CD4-positive, CD25-positive, alpha-beta regulatory T cell (primary cell): ENCODE measurements at regions not wholly inside any gene's neighbourhood (a gene's known extent, or its start where the extent isn't known, plus 50 kb on each side); places are given as distances from the start of the nearest gene placed in this dataset.

Experiments
- ATAC-seq, 2 donors: fragments of 150-1000 bp; cut with Tn5 transposase; one replicate each; pipeline ENCODE4 v1.10.0; 2021; ENCODE audit warnings: low read depth in 2 of 2, moderate number of reproducible peaks in 2 of 2, moderate library complexity in 1 of 2
- DNase-seq, 3 donors: peaks; one replicate each; pipeline versions ENCODE4 v3.0.0 to v3.0.0-alpha.2; 2012 to 2022; ENCODE audit warnings: mixed read lengths in 1 of 3
- H3K27ac ChIP-seq: one replicate; pipeline ENCODE4 v1.7.0; 2013; ENCODE audit warnings: mild to moderate bottlenecking, low read length; ENCODE audit not compliant: insufficient read depth, poor library complexity, severe bottlenecking
- H3K27me3 ChIP-seq: one replicate; pipeline ENCODE4 v1.7.0; 2013; ENCODE audit warnings: low read length; ENCODE audit not compliant: control insufficient read depth, insufficient read depth
- H3K36me3 ChIP-seq: one replicate; pipeline ENCODE4 v1.7.0; 2013; ENCODE audit warnings: mild to moderate bottlenecking, low read length, moderate library complexity; ENCODE audit not compliant: control insufficient read depth, insufficient read depth
- H3K4me1 ChIP-seq: 2 replicates; pipeline ENCODE4 v1.7.0; 2013; ENCODE audit warnings: mild to moderate bottlenecking, low read length; ENCODE audit not compliant: insufficient read depth, control insufficient read depth, poor library complexity, severe bottlenecking
- H3K4me3 ChIP-seq: one replicate; pipeline ENCODE4 v1.7.0; 2013; ENCODE audit warnings: low read depth, mild to moderate bottlenecking, low read length, moderate library complexity
- H3K9me3 ChIP-seq, 2 experiments: 1 replicate in 1 of 2; 2 replicates in 1 of 2; pipeline ENCODE4 v1.7.0; 2013; ENCODE audit warnings: low read length in 2 of 2, mild to moderate bottlenecking in 1 of 2, moderate library complexity in 1 of 2; ENCODE audit not compliant: control insufficient read depth in 2 of 2
- H3K27ac Mint-ChIP-seq, 3 donors: one replicate each; pipeline ENCODE4 v1.8.0; 2020 to 2022; ENCODE audit warnings: mild to moderate bottlenecking in 3 of 3, mixed read lengths in 3 of 3, moderate library complexity in 2 of 3
- H3K27me3 Mint-ChIP-seq: one replicate; pipeline ENCODE4 v1.8.0; 2022; ENCODE audit warnings: mild to moderate bottlenecking, mixed read lengths
- H3K36me3 Mint-ChIP-seq: one replicate; pipeline ENCODE4 v1.8.0; 2020; ENCODE audit warnings: mixed read lengths
- H3K4me1 Mint-ChIP-seq, 4 donors: one replicate each; pipeline ENCODE4 v1.8.0; 2020 to 2022; ENCODE audit warnings: mixed read lengths in 4 of 4, mild to moderate bottlenecking in 1 of 4
- H3K4me3 Mint-ChIP-seq, 4 donors: one replicate each; pipeline ENCODE4 v1.8.0; 2020 to 2022; ENCODE audit warnings: mild to moderate bottlenecking in 4 of 4, mixed read lengths in 4 of 4, moderate library complexity in 3 of 4
- H3K9me3 Mint-ChIP-seq, 7 donors: one replicate each; pipeline ENCODE4 v1.8.0; 2020 to 2022; ENCODE audit warnings: mixed read lengths in 7 of 7, mild to moderate bottlenecking in 3 of 7, moderate library complexity in 2 of 7

DNA sequence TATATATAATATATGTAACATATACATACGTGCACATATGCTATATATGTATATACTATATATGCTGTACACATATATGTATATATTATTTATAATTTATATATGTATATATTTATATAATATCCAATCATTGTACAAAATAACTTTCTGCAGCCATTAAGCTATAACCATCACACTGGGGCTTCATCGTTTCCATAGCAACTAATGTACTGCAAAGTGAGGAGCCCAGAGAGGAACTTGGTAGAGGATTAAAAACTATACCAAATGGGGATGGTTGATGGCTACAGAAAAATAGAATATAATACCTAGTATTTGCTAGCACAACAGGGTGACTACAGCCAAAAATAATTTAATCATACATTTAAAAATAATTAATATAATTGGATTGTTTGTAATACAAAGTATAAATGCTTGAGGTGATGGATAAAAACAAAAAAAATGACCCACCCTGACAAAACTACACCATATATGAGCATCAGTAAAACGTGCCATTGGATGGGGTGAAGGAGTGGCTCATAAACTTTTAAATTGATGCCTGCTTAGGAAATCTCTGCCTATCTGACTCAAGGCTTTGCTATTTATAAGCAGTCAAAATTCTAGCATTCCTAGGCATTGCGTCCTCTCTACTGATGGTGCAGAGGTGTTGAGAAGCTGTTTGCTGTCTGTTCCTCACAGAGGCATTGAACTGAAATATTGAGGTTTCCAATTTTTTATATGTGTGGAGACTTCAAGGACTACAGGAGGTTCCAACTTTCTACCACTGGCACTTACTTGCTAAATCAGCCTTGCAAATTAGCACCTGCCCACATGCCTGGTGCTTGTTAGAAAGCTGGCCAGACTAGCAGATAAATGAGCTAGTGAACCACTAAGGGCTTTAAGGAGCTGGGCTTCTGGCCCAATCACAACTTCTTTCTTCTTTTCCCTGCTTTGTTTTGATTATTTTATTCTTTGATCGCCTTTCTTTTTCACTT is 190.1 kb downstream of the SCP2D1 start:
- Histone ChIP-seq H3K4me3 (no peak overlapping the region), H3K27ac (no peak overlapping the region), H3K4me1 (no peaks in the 10 kb centered on the region), H3K36me3 (no peaks in the 10 kb centered on the region), H3K27me3 (no peaks in the 10 kb centered on the region), H3K9me3 (no peaks in the 10 kb centered on the region)
- no peaks in the 10 kb centered on the region for H3K4me1 Mint-ChIP-seq
- no peaks in the 10 kb centered on the region for H3K36me3 Mint-ChIP-seq
- no peak for DNase-seq
- no peak overlapping the region for H3K4me3 Mint-ChIP-seq
- H3K9me3 Mint-ChIP-seq: peaks cover 0 to 3% (median 0%) of the 10 kb centered on the region in 7 donors
- no peak overlapping the region for H3K27ac Mint-ChIP-seq
- ATAC-seq: no peak
- H3K27me3 Mint-ChIP-seq: no peaks in the 10 kb centered on the region

DNA sequence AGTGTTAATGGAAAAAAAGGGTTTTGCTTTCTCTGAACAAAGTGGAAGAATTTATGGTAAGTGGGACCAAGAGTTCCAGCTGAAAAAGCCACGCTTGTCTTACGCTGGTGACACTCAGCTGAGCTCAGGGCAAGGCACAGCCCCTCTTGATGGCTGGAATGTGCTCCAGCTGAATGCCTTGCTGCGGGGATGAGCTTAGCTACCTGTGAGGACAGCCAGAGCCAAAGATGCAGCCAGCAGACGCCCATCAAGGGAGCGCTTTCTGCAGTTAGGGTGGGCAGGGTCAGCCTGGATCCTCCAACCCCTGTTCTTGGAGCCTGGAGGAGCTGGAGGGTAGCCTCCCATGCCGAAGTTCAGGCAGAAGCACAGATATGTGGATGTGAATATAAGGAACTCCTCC is 191.4 kb downstream of the SCP2D1 start:
- Mint-ChIP-seq H3K4me3 (no peak overlapping the region), H3K4me1 (no peaks in the 10 kb centered on the region), H3K27ac (no peak overlapping the region), H3K9me3 (peaks cover 0 to 3% (median 0%) of the 10 kb centered on the region in 7 donors), H3K27me3 (no peaks in the 10 kb centered on the region), H3K36me3 (no peaks in the 10 kb centered on the region)
- no peaks in the 10 kb centered on the region for H3K27me3 ChIP-seq
- no peaks in the 10 kb centered on the region for H3K9me3 ChIP-seq
- no peak overlapping the region for H3K27ac ChIP-seq
- H3K36me3 ChIP-seq: no peaks in the 10 kb centered on the region
- no peak overlapping the region for H3K4me3 ChIP-seq
- no peak for DNase-seq
- no peaks in the 10 kb centered on the region for H3K4me1 ChIP-seq
- no peak for ATAC-seq

DNA sequence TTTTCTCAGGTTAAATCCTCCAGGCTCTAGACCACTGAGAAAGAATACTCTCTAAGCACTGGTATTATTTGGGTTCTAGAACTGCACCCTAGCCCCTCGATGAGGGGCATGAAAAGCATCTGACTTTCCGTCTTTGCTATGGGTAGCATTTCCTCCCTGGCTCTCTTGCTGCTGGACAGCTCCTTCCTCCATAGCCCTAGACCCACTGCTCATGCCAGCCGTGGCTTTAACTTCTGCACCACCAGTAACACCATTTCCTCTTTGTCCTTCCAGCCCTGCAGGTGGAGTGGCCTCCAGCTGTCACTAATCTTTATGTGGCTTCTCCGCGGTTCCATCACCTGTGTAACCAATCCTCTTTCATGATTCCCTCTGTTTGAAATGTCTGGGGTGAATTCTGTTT is 194.9 kb downstream of the SCP2D1 start:
- Histone ChIP-seq H3K27me3 (no peaks in the 10 kb centered on the region), H3K9me3 (no peaks in the 10 kb centered on the region), H3K36me3 (no peaks in the 10 kb centered on the region), H3K4me1 (no peaks in the 10 kb centered on the region), H3K27ac (no peak overlapping the region), H3K4me3 (no peak overlapping the region)
- no peaks in the 10 kb centered on the region for H3K4me1 Mint-ChIP-seq
- ATAC-seq (no peak), DNase-seq (no peak)
- no peak overlapping the region for H3K4me3 Mint-ChIP-seq
- H3K9me3 Mint-ChIP-seq: peaks cover 0 to 3% (median 0%) of the 10 kb centered on the region in 7 donors
- H3K36me3 Mint-ChIP-seq: no peaks in the 10 kb centered on the region
- no peaks in the 10 kb centered on the region for H3K27me3 Mint-ChIP-seq
- H3K27ac Mint-ChIP-seq: no peak overlapping the region

DNA sequence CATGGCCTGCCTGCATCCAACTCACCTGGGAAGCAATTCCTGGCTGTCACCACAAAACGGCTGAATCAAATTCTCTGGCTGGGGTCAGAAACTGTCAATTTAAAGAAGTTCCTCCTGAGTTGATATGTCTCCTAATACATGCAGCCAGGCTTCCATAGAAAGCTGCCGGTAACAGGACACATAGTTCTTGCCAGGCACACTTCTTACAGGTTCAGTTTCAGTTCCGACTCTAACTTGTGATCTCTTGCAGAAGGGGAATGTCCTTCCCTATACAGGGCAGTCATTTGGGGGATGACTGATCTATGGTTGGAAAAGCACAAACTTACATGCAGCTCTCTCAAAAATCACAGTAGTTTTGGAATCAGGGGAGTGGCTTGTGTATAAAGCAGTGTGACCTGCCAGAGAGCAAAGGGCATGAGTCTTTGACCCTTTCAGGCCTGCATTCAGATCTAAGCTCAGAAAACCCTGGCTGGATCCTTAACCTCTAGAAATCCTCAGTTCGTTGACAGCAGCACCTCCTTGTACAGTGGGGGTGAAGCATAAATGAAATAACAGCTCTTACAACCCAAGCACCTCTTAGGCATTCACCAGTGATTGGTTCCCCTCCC is 195.6 kb downstream of the SCP2D1 start:
- no peaks in the 10 kb centered on the region for H3K4me1 ChIP-seq
- no peaks in the 10 kb centered on the region for H3K36me3 ChIP-seq
- Mint-ChIP-seq H3K27me3 (no peaks in the 10 kb centered on the region), H3K9me3 (peaks cover 0 to 3% (median 0%) of the 10 kb centered on the region in 7 donors), H3K4me3 (no peak overlapping the region), H3K36me3 (no peaks in the 10 kb centered on the region), H3K27ac (no peak overlapping the region), H3K4me1 (no peaks in the 10 kb centered on the region)
- DNase-seq (no peak), ATAC-seq (no peak)
- no peak overlapping the region for H3K27ac ChIP-seq
- H3K9me3 ChIP-seq: no peaks in the 10 kb centered on the region
- no peak overlapping the region for H3K4me3 ChIP-seq
- no peaks in the 10 kb centered on the region for H3K27me3 ChIP-seq

DNA sequence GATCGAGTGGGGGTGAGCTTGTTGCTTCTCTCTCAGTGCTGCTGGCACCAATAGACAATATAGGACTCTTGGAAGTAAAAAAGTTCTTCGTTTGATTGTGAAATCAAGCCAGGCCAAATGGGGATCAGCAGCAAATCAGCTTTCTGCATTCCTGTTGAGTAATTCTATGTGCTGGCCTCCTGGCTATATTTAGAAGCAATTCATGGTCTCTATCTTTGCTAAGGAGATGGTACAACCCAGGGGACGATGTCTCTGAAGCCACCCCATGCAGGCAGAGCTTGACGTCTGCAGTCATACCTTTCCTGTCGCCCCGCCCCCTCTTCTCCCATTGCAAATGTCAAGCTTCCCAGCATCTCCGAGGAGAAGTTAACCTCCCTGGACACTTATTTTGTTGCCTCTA is 199.1 kb downstream of the SCP2D1 start:
- Mint-ChIP-seq H3K4me3 (no peak overlapping the region), H3K9me3 (peaks cover 0 to 3% (median 0%) of the 10 kb centered on the region in 7 donors), H3K27ac (no peak overlapping the region), H3K4me1 (no peaks in the 10 kb centered on the region), H3K36me3 (no peaks in the 10 kb centered on the region), H3K27me3 (no peaks in the 10 kb centered on the region)
- no peak overlapping the region for H3K4me3 ChIP-seq
- no peaks in the 10 kb centered on the region for H3K4me1 ChIP-seq
- H3K27me3 ChIP-seq: no peaks in the 10 kb centered on the region
- DNase-seq: no peak
- no peak overlapping the region for H3K27ac ChIP-seq
- H3K36me3 ChIP-seq: no peaks in the 10 kb centered on the region
- ATAC-seq: no peak
- no peaks in the 10 kb centered on the region for H3K9me3 ChIP-seq

DNA sequence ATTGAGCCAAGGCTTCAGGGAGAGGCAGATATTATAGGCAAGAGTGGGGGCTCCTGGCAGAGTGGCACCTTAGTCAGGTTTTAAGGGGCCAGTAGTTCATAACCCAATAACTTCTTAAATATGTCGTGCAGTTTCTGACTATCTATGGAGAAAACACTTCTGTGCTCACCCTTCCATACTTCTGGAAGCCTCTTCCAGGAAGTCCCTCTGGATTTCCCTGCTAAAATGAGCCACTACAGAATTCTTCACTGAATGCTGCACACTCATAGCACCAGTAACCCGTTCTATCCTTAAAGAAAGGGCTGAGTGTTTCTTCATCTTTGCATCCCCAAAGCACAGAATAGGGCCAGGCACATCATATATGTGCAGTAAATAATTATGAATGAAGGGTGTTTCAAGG is 198.5 kb upstream of the SLC24A3 start:
- Mint-ChIP-seq H3K27me3 (no peaks in the 10 kb centered on the region), H3K9me3 (peaks cover 0 to 1% (median 0%) of the 10 kb centered on the region in 7 donors), H3K36me3 (no peaks in the 10 kb centered on the region), H3K4me1 (no peaks in the 10 kb centered on the region), H3K4me3 (no peak overlapping the region), H3K27ac (no peak overlapping the region)
- H3K4me1 ChIP-seq: no peaks in the 10 kb centered on the region
- H3K9me3 ChIP-seq: no peaks in the 10 kb centered on the region
- ATAC-seq (no peak), DNase-seq (no peak)
- no peaks in the 10 kb centered on the region for H3K36me3 ChIP-seq
- no peaks in the 10 kb centered on the region for H3K27me3 ChIP-seq
- no peak overlapping the region for H3K27ac ChIP-seq
- no peak overlapping the region for H3K4me3 ChIP-seq

DNA sequence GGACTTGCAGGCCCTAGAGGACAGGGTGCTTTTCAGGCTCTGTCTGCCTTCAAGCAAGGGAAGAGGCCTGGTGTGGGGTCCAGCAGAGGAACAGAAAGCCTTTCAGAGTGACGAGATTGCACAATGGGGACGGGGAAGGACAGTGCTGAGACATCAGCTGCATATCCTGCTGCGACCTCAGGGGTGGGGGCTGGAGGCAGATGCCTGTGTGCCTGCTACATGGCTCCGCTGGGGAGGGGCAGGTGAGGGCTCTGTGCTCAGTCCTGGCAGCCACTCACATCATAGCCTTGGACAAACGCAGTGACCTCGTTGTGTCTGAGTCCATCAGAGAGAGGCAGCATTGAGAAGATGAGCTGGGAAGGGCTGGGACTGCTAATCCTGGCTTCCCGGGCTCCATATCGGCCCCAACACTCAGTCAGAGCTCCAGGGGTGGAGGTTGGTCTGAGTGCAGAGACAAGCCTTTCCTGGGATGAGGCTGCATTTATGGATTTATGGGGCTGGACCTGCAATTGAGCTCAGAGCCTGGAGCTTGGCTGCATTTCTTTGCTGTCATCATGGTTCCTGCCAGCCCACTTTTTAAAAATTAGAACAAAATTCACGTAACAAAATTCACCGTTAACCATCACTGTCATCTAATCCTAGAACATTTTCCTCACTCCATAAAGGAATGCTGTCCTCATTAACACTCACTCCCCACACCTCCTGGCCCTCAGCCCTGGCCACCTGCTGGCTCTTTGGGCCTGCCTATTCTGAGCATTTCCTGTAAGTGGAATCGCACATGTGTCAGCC is 196.9 kb upstream of the SLC24A3 start:
- no peak for ATAC-seq
- Histone ChIP-seq H3K27ac (no peak overlapping the region), H3K4me1 (no peaks in the 10 kb centered on the region), H3K4me3 (no peak overlapping the region), H3K36me3 (no peaks in the 10 kb centered on the region), H3K27me3 (no peaks in the 10 kb centered on the region), H3K9me3 (no peaks in the 10 kb centered on the region)
- no peaks in the 10 kb centered on the region for H3K27me3 Mint-ChIP-seq
- H3K4me1 Mint-ChIP-seq: peaks cover 0 to 2% (median 0%) of the 10 kb centered on the region in 4 donors
- no peaks in the 10 kb centered on the region for H3K36me3 Mint-ChIP-seq
- no peak overlapping the region for H3K27ac Mint-ChIP-seq
- no peak for DNase-seq
- no peak overlapping the region for H3K4me3 Mint-ChIP-seq
- peaks cover 0 to 2% (median 0%) of the 10 kb centered on the region in 7 donors for H3K9me3 Mint-ChIP-seq
